K562 (cell line): ENCODE measurements at regions not wholly inside any gene's neighbourhood (a gene's known extent, or its start where the extent isn't known, plus 50 kb on each side); places are given as distances from the start of the nearest gene placed in this dataset.

Experiments used
- ATAC-seq: fragments of 200-7000 bp; cut with Tn5 transposase; 3 replicates; pipeline ENCODE4 v1.9.1; 2020; ENCODE audit warnings: moderate library complexity
- BruUV-seq: library from RNA; stranded (reverse); fragments of 400-500 nt; replicated peaks from 2 replicates; lab custom pipeline; 2021; lab: Mats Ljungman, UMichigan
- CTCF ChIA-PET: fragments of 300-600 bp; formaldehyde crosslinking; extraction: SDS; loops from one replicate; lab custom pipeline; 2021; ENCODE audit warnings: low intra/inter-chr PET ratio; lab: Yijun Ruan, JAX
- POLR2A ChIA-PET: fragments of 300-600, 350-650 bp; sonication (Branson Sonifier 250); formaldehyde crosslinking; extraction: SDS; loops from one replicate; lab custom pipeline; 2021; ENCODE audit warnings: antibody characterized with exemption, inconsistent platforms; lab: Yijun Ruan, JAX
- DNase-seq, 4 experiments: peaks; one replicate each; pipeline versions ENCODE4 v3.0.0 to v3.0.0-alpha.2; 2011 to 2018; ENCODE audit warnings: low spot score in 3 of 4, mixed read lengths in 3 of 4; ENCODE audit errors: extremely low read depth in 1 of 4
- FAIRE-seq: peaks from 2 replicates; lab custom pipeline; 2011; peaks lifted over from hg19 to GRCh38; lab: Jason Lieb, UNC
- H2AFZ ChIP-seq: 2 replicates; pipeline ENCODE4 v1.6.0; 2011; ENCODE audit warnings: low read depth, low read length, control low read depth, inconsistent platforms
- H3K27ac ChIP-seq: fragments of 200-600 bp; 3 replicates; pipeline ENCODE4 v1.8.0; 2011; ENCODE audit warnings: low read depth, mild to moderate bottlenecking, control low read depth, inconsistent platforms, low read length, moderate library complexity, mixed read lengths; ENCODE audit errors: extremely low read depth
- H3K27me3 ChIP-seq, 2 experiments: fragments of 300-600 bp in 1 of 2; 2 replicates in 1 of 2; 3 replicates in 1 of 2; pipeline versions ENCODE4 v1.6.0 to v1.8.0; 2011; ENCODE audit warnings: inconsistent platforms in 2 of 2, low read length in 2 of 2, mild to moderate bottlenecking in 1 of 2, mixed read lengths in 1 of 2, moderate library complexity in 1 of 2; ENCODE audit not compliant: control insufficient read depth in 2 of 2, insufficient read depth in 2 of 2
- H3K36me3 ChIP-seq: fragments of 300-600 bp; 3 replicates; pipeline ENCODE4 v1.8.0; 2011; ENCODE audit warnings: mild to moderate bottlenecking, low read length, inconsistent platforms; ENCODE audit not compliant: control insufficient read depth, insufficient read depth
- H3K4me1 ChIP-seq, 2 experiments: fragments of 200-600 bp in 1 of 2; replicated peaks in 1 of 2; 2 replicates in 1 of 2; 3 replicates in 1 of 2; pipeline versions ENCODE4 v1.5.1 to v1.8.0; 2011; ENCODE audit warnings: inconsistent platforms in 2 of 2, low read length in 2 of 2, mild to moderate bottlenecking in 1 of 2, mixed read lengths in 1 of 2, moderate library complexity in 1 of 2; ENCODE audit not compliant: control insufficient read depth in 2 of 2, insufficient read depth in 2 of 2
- H3K4me2 ChIP-seq: 2 replicates; pipeline ENCODE4 v1.6.1; 2011; ENCODE audit warnings: low read length, control low read depth, inconsistent platforms, mixed read lengths; ENCODE audit not compliant: insufficient read depth
- H3K4me3 ChIP-seq: fragments of 200-600 bp; sonication (generic), shearing (Covaris generic); 2 replicates; pipeline ENCODE4 v1.5.1; 2016; ENCODE audit warnings: control low read depth, inconsistent platforms
- H3K79me2 ChIP-seq: fragments of 200-600 bp; 3 replicates; pipeline ENCODE4 v1.8.0; 2011; ENCODE audit warnings: low read length, inconsistent platforms; ENCODE audit not compliant: control insufficient read depth, insufficient read depth
- H3K9ac ChIP-seq, 2 experiments: 2 replicates each; pipeline versions ENCODE4 v1.6.0 to v1.6.1; 2011; ENCODE audit warnings: low read depth in 2 of 2, low read length in 2 of 2, control low read depth in 1 of 2, inconsistent platforms in 1 of 2, mild to moderate bottlenecking in 1 of 2, mixed read lengths in 1 of 2; ENCODE audit not compliant: insufficient read depth in 1 of 2
- H3K9me1 ChIP-seq: one replicate; pipeline ENCODE4 v1.6.0; 2011; ENCODE audit warnings: inconsistent platforms, mild to moderate bottlenecking, low read length, moderate library complexity; ENCODE audit not compliant: control insufficient read depth, insufficient read depth
- H3K9me3 ChIP-seq: replicated peaks from 2 replicates; pipeline ENCODE4 v1.5.1; 2011; ENCODE audit warnings: low read depth, low read length, inconsistent platforms; ENCODE audit not compliant: control insufficient read depth, insufficient read depth
- H4K20me1 ChIP-seq: replicated peaks from 2 replicates; pipeline ENCODE4 v1.6.1; 2011; ENCODE audit warnings: low read length, inconsistent platforms, mixed read lengths; ENCODE audit not compliant: control insufficient read depth, insufficient read depth
- ARID3A ChIP-seq: IDR thresholded peaks from 2 replicates; pipeline ENCODE4 v1.6.1; 2012; ENCODE audit warnings: low read depth, low read length, improper control_type of control experiment, borderline replicate concordance
- BHLHE40 ChIP-seq: IDR thresholded peaks from 2 replicates; pipeline ENCODE4 v1.6.1; 2011; ENCODE audit warnings: low read length, improper control_type of control experiment
- CC2D1A ChIP-seq: fragments of 450-650 bp; IDR thresholded peaks from 2 replicates; pipeline ENCODE4 v1.6.1; 2017; ENCODE audit warnings: mild to moderate bottlenecking
- ESRRB ChIP-seq: fragments of 250-450 bp; sonication (Bioruptor Pico); IDR thresholded peaks from 2 replicates; pipeline ENCODE4 v1.5.0; 2020; ENCODE audit warnings: mild to moderate bottlenecking, moderate library complexity, borderline replicate concordance
- FOXJ2 ChIP-seq: fragments of 200-800 bp; sonication (Bioruptor generic); IDR thresholded peaks from 2 replicates; pipeline ENCODE4 v1.6.1; 2016; ENCODE audit warnings: missing genetic modification characterization, missing compliant biosample characterization
- MEF2D ChIP-seq: conservative IDR thresholded peaks from 2 replicates; pipeline ENCODE4 v1.6.1; 2016; ENCODE audit warnings: low read depth, missing genetic modification characterization, missing compliant biosample characterization
- NFIC ChIP-seq: fragments of 450-650 bp; IDR thresholded peaks from 2 replicates; pipeline ENCODE4 v1.6.1; 2017; ENCODE audit warnings: mild to moderate bottlenecking, inconsistent platforms
- NFRKB ChIP-seq: fragments of 450-650 bp; IDR thresholded peaks from 2 replicates; pipeline ENCODE4 v1.6.1; 2016; ENCODE audit warnings: low read depth
- NUFIP1 ChIP-seq: fragments of 450-650 bp; IDR thresholded peaks from 2 replicates; pipeline ENCODE4 v1.6.1; 2018; ENCODE audit not compliant: partially characterized antibody
- POLR2H ChIP-seq: IDR thresholded peaks from 2 replicates; pipeline ENCODE4 v1.6.1; 2016; ENCODE audit warnings: missing genetic modification characterization, low read depth, mild to moderate bottlenecking, control low read depth, missing compliant biosample characterization, moderate library complexity
- SMAD1 ChIP-seq: fragments of 150-350 bp; IDR thresholded peaks from 2 replicates; pipeline ENCODE4 v1.6.1; 2014; ENCODE audit warnings: low read length, low read depth; ENCODE audit not compliant: partially characterized antibody
- ZNF184 ChIP-seq: sonication (generic); formaldehyde crosslinking; IDR thresholded peaks from 2 replicates; pipeline ENCODE4 v1.5.0; 2020; ENCODE audit warnings: missing genetic modification reagents
- ZNF668 ChIP-seq: fragments of 250-450 bp; sonication (Bioruptor Pico); IDR thresholded peaks from 2 replicates; pipeline ENCODE4 v1.8.0; 2022; ENCODE audit warnings: mild to moderate bottlenecking, inconsistent platforms
- WGBS: fragments of 100-300 bp; shearing (Covaris generic); methylation state at CpG from one replicate; pipeline ENCODE4 v1.1.6; 2016; ENCODE audit warnings: low coverage, mixed read lengths; ENCODE audit not compliant: insufficient coverage; ENCODE audit errors: missing lambda C conversion rate; 5-methylcytosine and 5-hydroxymethylcytosine counted together
- in situ Hi-C: fragments of 300-500 bp; cut with MboI; formaldehyde crosslinking; loops from 4 replicates; pipeline ENCODE4 v1.15.0; 2018; ENCODE audit warnings: inconsistent platforms, mixed read lengths
- intact Hi-C: fragments of 100-400 bp; cut with micrococcal nuclease; formaldehyde crosslinking; loops from 2 replicates; pipeline ENCODE4 v1.14.2; 2022
- TF ChIP-seq, protein P1 (sequence below): sonication (generic); formaldehyde crosslinking; IDR thresholded peaks from 2 replicates; pipeline ENCODE4 v1.8.1; 2023; ENCODE audit warnings: missing genetic modification reagents, mild to moderate bottlenecking, borderline replicate concordance
- TF ChIP-seq, protein P2 (sequence below): fragments of 450-650 bp; IDR thresholded peaks from 2 replicates; pipeline ENCODE4 v1.6.1; 2016; ENCODE audit warnings: low read depth, mild to moderate bottlenecking, moderate library complexity

DNA sequence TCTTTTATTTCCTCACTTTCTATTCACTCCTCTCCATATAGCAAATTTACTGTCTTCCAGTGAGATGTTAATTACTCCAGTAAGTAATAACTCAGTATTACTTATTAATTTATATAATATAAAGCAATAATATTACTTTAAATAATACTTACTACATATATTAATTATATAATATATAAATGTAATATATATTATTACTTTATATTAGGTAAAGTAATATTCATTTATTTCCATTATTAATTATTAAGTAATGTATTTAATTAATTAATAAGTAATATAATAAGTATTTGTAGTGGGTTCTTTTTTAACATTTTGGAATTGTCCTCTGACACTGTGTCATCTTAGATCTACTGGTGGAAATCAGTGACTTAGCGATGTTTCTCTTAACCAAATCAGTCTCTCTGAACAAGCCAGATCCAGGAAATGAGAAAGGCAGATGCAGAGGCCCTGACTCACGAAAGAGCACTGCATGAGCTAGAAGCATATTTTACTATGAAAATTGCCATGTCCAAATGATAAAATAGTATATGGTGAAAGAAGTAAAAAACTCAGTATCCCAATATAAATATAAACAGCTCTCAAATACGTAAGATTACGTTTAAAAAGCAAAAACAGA, 115.9 kb downstream of the DSEL start:
- Histone ChIP-seq H3K9me3 (no peaks in the 10 kb centered on the region), H3K4me3 (no peak overlapping the region)
- no peak for TF ChIP-seq NUFIP1
- no peak for TF ChIP-seq CC2D1A
- no peak for TF ChIP-seq MEF2D (tag)
- TF ChIP-seq, protein P1, sequence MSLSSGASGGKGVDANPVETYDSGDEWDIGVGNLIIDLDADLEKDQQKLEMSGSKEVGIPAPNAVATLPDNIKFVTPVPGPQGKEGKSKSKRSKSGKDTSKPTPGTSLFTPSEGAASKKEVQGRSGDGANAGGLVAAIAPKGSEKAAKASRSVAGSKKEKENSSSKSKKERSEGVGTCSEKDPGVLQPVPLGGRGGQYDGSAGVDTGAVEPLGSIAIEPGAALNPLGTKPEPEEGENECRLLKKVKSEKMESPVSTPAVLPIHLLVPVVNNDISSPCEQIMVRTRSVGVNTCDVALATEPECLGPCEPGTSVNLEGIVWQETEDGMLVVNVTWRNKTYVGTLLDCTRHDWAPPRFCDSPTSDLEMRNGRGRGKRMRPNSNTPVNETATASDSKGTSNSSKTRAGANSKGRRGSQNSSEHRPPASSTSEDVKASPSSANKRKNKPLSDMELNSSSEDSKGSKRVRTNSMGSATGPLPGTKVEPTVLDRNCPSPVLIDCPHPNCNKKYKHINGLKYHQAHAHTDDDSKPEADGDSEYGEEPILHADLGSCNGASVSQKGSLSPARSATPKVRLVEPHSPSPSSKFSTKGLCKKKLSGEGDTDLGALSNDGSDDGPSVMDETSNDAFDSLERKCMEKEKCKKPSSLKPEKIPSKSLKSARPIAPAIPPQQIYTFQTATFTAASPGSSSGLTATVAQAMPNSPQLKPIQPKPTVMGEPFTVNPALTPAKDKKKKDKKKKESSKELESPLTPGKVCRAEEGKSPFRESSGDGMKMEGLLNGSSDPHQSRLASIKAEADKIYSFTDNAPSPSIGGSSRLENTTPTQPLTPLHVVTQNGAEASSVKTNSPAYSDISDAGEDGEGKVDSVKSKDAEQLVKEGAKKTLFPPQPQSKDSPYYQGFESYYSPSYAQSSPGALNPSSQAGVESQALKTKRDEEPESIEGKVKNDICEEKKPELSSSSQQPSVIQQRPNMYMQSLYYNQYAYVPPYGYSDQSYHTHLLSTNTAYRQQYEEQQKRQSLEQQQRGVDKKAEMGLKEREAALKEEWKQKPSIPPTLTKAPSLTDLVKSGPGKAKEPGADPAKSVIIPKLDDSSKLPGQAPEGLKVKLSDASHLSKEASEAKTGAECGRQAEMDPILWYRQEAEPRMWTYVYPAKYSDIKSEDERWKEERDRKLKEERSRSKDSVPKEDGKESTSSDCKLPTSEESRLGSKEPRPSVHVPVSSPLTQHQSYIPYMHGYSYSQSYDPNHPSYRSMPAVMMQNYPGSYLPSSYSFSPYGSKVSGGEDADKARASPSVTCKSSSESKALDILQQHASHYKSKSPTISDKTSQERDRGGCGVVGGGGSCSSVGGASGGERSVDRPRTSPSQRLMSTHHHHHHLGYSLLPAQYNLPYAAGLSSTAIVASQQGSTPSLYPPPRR (CRISPR knock-in tag) = no peak
- no peak for TF ChIP-seq POLR2H (tag)
- no peak for TF ChIP-seq ZNF668 (CRISPR knock-in tag)
- no peak for TF ChIP-seq ARID3A
- TF ChIP-seq ESRRB (CRISPR knock-in tag) = no peak
- TF ChIP-seq FOXJ2 = no peak
- TF ChIP-seq BHLHE40 = no peak
- TF ChIP-seq NFRKB = no peak
- no peak for TF ChIP-seq SMAD1
- no peak for TF ChIP-seq ZNF184 (CRISPR knock-in tag)
- no peak for TF ChIP-seq NFIC
- TF ChIP-seq, protein P2, sequence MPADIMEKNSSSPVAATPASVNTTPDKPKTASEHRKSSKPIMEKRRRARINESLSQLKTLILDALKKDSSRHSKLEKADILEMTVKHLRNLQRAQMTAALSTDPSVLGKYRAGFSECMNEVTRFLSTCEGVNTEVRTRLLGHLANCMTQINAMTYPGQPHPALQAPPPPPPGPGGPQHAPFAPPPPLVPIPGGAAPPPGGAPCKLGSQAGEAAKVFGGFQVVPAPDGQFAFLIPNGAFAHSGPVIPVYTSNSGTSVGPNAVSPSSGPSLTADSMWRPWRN = no peak
- TF ChIP-seq, all 486 proteins: peak for 0
- intact Hi-C loops (no loop called here), in situ Hi-C loops (no loop called here)
- Histone ChIP-seq H3K4me1 (no peaks in the 10 kb centered on the region), H3K9ac (no peak overlapping the region), H3K4me2 (no peak overlapping the region), H3K9me1 (no peaks in the 10 kb centered on the region), H2AFZ (no peak overlapping the region), H3K27ac (no peak overlapping the region), H3K36me3 (no peaks in the 10 kb centered on the region), H4K20me1 (no peaks in the 10 kb centered on the region), H3K27me3 (no peaks in the 10 kb centered on the region), H3K79me2 (no peaks in the 10 kb centered on the region)
- BruUV-seq = no TSS peak
- ChIA-PET CTCF (no interaction called here), POLR2A (no interaction called here)
- FAIRE-seq = no peak
- no peak for DNase-seq
- 2% methylated on average over 4 of the region's 4 CpGs for WGBS
- ATAC-seq = no peak
